Neural cell (in vitro differentiated cells): ENCODE measurements at regions not wholly inside any gene's neighbourhood (a gene's known extent, or its start where the extent isn't known, plus 50 kb on each side); places are given as distances from the start of the nearest gene placed in this dataset.

Experiments used
- H2AFZ ChIP-seq: fragments of 200-600, 300-800 bp; sonication (generic), shearing (Covaris generic); 2 replicates; pipeline ENCODE4 v1.6.0; 2014; ENCODE audit warnings: low read depth, mild to moderate bottlenecking, antibody characterized with exemption, low read length, moderate library complexity
- H3F3A ChIP-seq: fragments of 200-600 bp; shearing (Covaris generic); 2 replicates; pipeline ENCODE4 v1.6.1; 2016; ENCODE audit warnings: mild to moderate bottlenecking, moderate library complexity, mixed read lengths, antibody characterized with exemption, low read length; ENCODE audit not compliant: insufficient read depth, poor library complexity, severe bottlenecking
- H3K27ac ChIP-seq: fragments of 200-600, 300-800 bp; sonication (generic), shearing (Covaris generic); 2 replicates; pipeline ENCODE4 v1.5.1; 2014; ENCODE audit warnings: mild to moderate bottlenecking, low read length, moderate library complexity
- H3K27me3 ChIP-seq: fragments of 300-800, 200-600 bp; sonication (generic), shearing (Covaris generic); 2 replicates; pipeline ENCODE4 v1.6.0; 2014; ENCODE audit warnings: mild to moderate bottlenecking, low read depth, low read length, moderate library complexity; ENCODE audit not compliant: insufficient read depth
- H3K36me3 ChIP-seq: fragments of 300-800, 200-600 bp; sonication (generic), shearing (Covaris generic); 2 replicates; pipeline ENCODE4 v1.5.1; 2014; ENCODE audit warnings: mild to moderate bottlenecking, antibody characterized with exemption, low read length, moderate library complexity; ENCODE audit not compliant: insufficient read depth
- H3K4me2 ChIP-seq: fragments of 300-800, 200-600 bp; sonication (generic), shearing (Covaris generic); 2 replicates; pipeline ENCODE4 v1.6.0; 2014; ENCODE audit warnings: mild to moderate bottlenecking, low read length
- H3K4me3 ChIP-seq: fragments of 300-800, 200-600 bp; sonication (generic), shearing (Covaris generic); 2 replicates; pipeline ENCODE4 v1.5.1; 2014; ENCODE audit warnings: mild to moderate bottlenecking, low read length, moderate library complexity
- H3K79me2 ChIP-seq: fragments of 200-600 bp; shearing (Covaris generic); replicated peaks from 2 replicates; pipeline ENCODE4 v1.6.0; 2014; ENCODE audit warnings: mild to moderate bottlenecking, low read length, moderate library complexity; ENCODE audit not compliant: insufficient read depth
- H3K9ac ChIP-seq: fragments of 300-800, 200-600 bp; sonication (generic), shearing (Covaris generic); 2 replicates; pipeline ENCODE4 v1.6.1; 2016; ENCODE audit warnings: mild to moderate bottlenecking, low read length, mixed read lengths
- H3K9me2 ChIP-seq: fragments of 200-600 bp; shearing (Covaris generic); 2 replicates; pipeline ENCODE4 v1.6.1; 2016; ENCODE audit warnings: mild to moderate bottlenecking, low read length, mixed read lengths; ENCODE audit not compliant: insufficient read depth
- H3K9me3 ChIP-seq: fragments of 200-600, 300-800 bp; sonication (generic), shearing (Covaris generic); 2 replicates; pipeline ENCODE4 v1.6.1; 2016; ENCODE audit warnings: mild to moderate bottlenecking, mixed run types, low read length, moderate library complexity, mixed read lengths
- H4K20me1 ChIP-seq: fragments of 200-600 bp; shearing (Covaris generic); 2 replicates; pipeline ENCODE4 v1.6.1; 2016; ENCODE audit warnings: mild to moderate bottlenecking, mixed run types; ENCODE audit not compliant: insufficient read depth
- CTCF ChIP-seq: fragments of 450-650 bp; IDR thresholded peaks from 2 replicates; pipeline ENCODE4 v1.5.1; 2014; ENCODE audit warnings: antibody characterized with exemption, mild to moderate bottlenecking, moderate library complexity; ENCODE audit not compliant: poor library complexity, severe bottlenecking
- EP300 ChIP-seq: fragments of 450-650 bp; conservative IDR thresholded peaks from 2 replicates; pipeline ENCODE4 v1.6.1; 2014; ENCODE audit warnings: antibody characterized with exemption, mild to moderate bottlenecking, moderate library complexity; ENCODE audit not compliant: poor library complexity, severe bottlenecking
- EZH2 ChIP-seq: fragments of 200-600, 300-800 bp; shearing (Covaris generic), sonication (generic); IDR thresholded peaks from 2 replicates; pipeline ENCODE4 v1.6.1; 2014; ENCODE audit warnings: antibody characterized with exemption, low read length, borderline replicate concordance, mild to moderate bottlenecking; ENCODE audit not compliant: insufficient read depth, poor library complexity, severe bottlenecking
- MXI1 ChIP-seq: fragments of 450-650 bp; conservative IDR thresholded peaks from 2 replicates; pipeline ENCODE4 v1.6.1; 2014; ENCODE audit warnings: antibody characterized with exemption, mild to moderate bottlenecking; ENCODE audit not compliant: poor library complexity, severe bottlenecking
- POLR2AphosphoS5 ChIP-seq: IDR thresholded peaks from 2 replicates; pipeline ENCODE4 v1.6.1; 2012
- RAD21 ChIP-seq: fragments of 450-650 bp; conservative IDR thresholded peaks from 2 replicates; pipeline ENCODE4 v1.6.1; 2014; ENCODE audit warnings: antibody characterized with exemption, mild to moderate bottlenecking, moderate library complexity
- SMC3 ChIP-seq: fragments of 450-650 bp; conservative IDR thresholded peaks from 2 replicates; pipeline ENCODE4 v1.6.1; 2014; ENCODE audit warnings: antibody characterized with exemption, mild to moderate bottlenecking, moderate library complexity; ENCODE audit not compliant: poor library complexity
- TAF1 ChIP-seq: IDR thresholded peaks from 2 replicates; pipeline ENCODE4 v1.6.1; 2012; ENCODE audit warnings: low read depth
- TF ChIP-seq, protein P1 (sequence below): IDR thresholded peaks from 2 replicates; pipeline ENCODE4 v1.6.1; 2012; ENCODE audit warnings: borderline replicate concordance

DNA sequence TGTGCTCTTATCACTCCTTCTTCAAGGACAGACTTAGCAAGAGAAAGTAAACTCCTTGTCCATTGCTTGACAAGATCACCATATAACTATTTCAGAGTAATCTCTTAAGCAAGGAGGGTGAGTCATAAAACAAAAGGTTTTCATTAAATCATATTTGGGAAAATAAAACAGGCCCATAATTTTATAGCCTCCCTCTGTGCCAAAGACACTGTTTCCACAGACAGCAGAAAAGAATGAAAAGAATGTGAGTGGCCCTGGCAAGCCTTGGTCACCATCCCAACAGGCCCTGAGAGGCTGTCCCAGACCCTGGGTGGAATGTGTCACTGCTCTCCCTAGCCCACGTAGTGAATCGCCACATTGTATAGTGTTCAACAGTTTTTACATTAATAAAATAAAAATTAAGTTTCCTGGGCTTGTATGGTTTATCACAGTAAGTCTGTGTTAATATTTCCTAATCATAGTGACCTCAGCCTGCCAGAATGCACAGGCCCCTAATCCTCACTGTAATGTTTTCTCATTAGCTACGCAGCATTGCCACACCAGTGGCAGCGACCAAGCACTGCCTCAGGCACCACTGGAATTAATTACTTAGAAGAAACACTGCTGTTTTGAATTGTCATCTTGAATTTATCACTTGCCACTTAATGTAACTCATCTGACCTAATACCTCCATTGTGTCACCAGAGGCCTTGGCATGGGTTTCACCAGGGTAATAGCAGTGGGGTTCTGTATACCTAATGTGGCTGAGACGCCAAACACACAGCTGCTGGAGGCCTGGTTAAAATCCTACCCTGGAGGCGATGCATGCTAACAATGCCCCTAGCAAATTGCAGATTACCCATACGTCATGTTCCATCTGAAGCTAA lies 401.9 kb downstream of the LNPK start:
- no peak overlapping the region for H2AFZ ChIP-seq
- no peaks in the 10 kb centered on the region for H3K9me3 ChIP-seq
- TF ChIP-seq MXI1 (no peak), EZH2 (no peak), EP300 (no peak), RAD21 (no peak), CTCF (no peak), SMC3 (no peak), POLR2AphosphoS5 (no peak), TAF1 (no peak)
- TF ChIP-seq, protein P1, sequence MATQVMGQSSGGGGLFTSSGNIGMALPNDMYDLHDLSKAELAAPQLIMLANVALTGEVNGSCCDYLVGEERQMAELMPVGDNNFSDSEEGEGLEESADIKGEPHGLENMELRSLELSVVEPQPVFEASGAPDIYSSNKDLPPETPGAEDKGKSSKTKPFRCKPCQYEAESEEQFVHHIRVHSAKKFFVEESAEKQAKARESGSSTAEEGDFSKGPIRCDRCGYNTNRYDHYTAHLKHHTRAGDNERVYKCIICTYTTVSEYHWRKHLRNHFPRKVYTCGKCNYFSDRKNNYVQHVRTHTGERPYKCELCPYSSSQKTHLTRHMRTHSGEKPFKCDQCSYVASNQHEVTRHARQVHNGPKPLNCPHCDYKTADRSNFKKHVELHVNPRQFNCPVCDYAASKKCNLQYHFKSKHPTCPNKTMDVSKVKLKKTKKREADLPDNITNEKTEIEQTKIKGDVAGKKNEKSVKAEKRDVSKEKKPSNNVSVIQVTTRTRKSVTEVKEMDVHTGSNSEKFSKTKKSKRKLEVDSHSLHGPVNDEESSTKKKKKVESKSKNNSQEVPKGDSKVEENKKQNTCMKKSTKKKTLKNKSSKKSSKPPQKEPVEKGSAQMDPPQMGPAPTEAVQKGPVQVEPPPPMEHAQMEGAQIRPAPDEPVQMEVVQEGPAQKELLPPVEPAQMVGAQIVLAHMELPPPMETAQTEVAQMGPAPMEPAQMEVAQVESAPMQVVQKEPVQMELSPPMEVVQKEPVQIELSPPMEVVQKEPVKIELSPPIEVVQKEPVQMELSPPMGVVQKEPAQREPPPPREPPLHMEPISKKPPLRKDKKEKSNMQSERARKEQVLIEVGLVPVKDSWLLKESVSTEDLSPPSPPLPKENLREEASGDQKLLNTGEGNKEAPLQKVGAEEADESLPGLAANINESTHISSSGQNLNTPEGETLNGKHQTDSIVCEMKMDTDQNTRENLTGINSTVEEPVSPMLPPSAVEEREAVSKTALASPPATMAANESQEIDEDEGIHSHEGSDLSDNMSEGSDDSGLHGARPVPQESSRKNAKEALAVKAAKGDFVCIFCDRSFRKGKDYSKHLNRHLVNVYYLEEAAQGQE: no peak
- H3K36me3 ChIP-seq: no peaks in the 10 kb centered on the region
- H3K9ac ChIP-seq: no peak overlapping the region
- H3K27ac ChIP-seq: no peak overlapping the region
- H4K20me1 ChIP-seq: no peaks in the 10 kb centered on the region
- H3K4me2 ChIP-seq: no peak overlapping the region
- H3K27me3 ChIP-seq: no peaks in the 10 kb centered on the region
- H3K79me2 ChIP-seq: no peaks in the 10 kb centered on the region
- no peaks in the 10 kb centered on the region for H3F3A ChIP-seq
- no peak overlapping the region for H3K4me3 ChIP-seq
- H3K9me2 ChIP-seq: no peaks in the 10 kb centered on the region

GRCh38 chr2:175597286-175597685 lies 404.8 kb downstream of the LNPK start:
- TF ChIP-seq RAD21 (no peak), CTCF (no peak), POLR2AphosphoS5 (no peak), SMC3 (no peak), MXI1 (no peak), EZH2 (no peak), EP300 (no peak), TAF1 (no peak)
- TF ChIP-seq, protein P1: no peak
- Histone ChIP-seq H3K27me3 (no peaks in the 10 kb centered on the region), H3K27ac (no peak overlapping the region), H3K9ac (no peak overlapping the region), H3K9me2 (no peaks in the 10 kb centered on the region), H3F3A (no peaks in the 10 kb centered on the region), H3K79me2 (no peaks in the 10 kb centered on the region), H3K4me3 (no peak overlapping the region), H4K20me1 (no peaks in the 10 kb centered on the region), H3K36me3 (no peaks in the 10 kb centered on the region), H3K4me2 (no peak overlapping the region), H3K9me3 (no peaks in the 10 kb centered on the region), H2AFZ (no peak overlapping the region)
